Retina (tissue), 1 donor: ENCODE measurements at regions not wholly inside any gene's neighbourhood (a gene's known extent, or its start where the extent isn't known, plus 50 kb on each side); places are given as distances from the start of the nearest gene placed in this dataset.

Experiments
- DNase-seq: peaks from one replicate; pipeline ENCODE4 v3.0.0-alpha.2; 2016

GRCh38 chr3:182233405-182233804 is 521.7 kb downstream of the SOX2 start:
- no peak for DNase-seq

DNA sequence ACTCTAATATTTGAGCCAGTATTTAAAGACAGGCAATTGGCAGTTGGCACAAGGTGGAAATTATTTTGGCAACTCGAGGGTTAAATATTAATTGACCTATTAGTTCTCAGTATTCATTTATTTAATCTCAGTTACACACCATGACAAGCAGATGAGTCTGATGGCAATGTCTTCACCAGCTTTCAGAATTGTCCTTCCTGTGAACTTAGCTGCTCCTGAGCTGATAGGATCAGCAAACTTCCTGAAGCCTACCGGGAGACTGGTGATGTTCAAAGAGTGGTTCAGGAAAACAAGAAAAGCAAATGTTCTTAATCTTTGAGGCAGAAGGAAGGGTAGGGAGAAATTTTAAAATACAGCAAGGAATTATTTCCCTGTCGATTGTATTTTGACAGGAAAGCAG is 522.2 kb downstream of the SOX2 start:
- no peak for DNase-seq

DNA sequence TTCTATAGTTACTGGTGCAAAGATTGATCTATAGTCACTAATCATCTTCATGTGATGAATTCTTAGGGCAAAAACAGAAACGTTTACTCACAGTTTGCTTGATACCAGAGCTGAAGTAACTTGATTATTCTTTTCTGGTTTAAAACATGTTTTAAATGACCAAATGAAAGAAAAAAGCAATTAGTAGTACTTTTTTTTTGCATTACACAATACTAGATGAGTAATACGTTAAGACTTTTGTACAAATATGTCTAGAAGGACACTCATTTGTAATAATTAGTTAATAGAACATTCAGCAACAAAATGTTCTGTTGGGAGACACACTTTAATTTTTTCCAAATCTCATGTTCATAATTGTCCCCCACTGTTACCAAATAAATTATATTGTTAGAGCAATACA is 523.2 kb downstream of the SOX2 start:
- no peak for DNase-seq

DNA sequence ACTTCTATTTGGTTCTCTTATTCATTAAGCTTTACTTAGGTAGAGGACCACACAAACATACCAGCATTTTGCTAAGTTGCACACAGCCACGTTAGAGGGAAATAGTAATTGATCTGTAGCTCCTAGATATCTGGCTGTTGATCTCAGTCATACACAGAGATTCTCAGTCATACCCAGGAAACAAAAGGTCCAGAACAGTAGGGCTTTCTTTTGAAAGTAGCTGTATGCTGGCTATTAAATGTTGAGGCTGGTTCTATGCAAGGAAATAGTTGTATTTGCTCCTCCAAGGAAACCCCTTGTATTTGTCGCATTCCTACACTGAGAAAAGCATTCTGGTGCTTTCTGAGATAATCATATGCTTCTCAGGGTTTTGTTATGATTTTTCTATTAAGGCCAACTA is 523.8 kb downstream of the SOX2 start:
- DNase-seq = no peak

DNA sequence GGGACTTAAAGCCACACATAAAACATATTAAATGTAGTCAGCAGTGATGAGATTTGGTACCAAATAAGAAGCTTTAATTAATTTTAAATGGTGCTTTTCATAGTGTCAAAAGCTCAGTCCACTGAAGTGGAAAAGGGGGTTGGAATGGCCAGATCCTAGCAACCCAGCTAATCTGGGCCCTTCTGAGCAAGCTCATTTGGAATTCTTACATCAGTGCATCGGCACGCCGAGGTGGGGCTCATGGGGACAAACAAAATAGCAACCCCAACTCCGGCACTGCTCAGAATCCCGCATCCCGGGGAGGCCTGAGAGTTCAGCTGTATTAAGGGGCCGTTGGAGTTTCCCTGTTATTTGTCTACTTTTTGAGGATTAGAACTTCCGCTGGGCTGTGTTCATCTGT is 526.4 kb downstream of the SOX2 start:
- DNase-seq = peak; percentile 86

DNA sequence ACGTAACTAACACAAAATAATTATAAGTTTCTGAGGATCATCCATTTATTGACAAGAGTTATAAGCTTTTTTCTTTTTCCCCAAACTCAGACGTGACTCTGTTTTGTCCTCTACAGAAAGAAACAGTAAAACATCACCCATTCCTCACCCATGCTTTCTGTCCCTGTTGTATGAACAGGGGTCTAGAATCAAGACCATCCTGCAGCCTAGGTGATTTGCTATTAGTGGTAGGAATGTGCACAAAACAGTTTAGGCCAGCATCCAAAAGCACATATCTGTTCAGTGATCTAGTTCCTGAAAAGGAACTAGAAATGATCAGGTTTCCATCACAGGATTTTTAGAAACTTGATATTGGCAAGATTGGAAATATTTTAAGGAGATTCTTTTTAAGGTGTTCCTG is 527.6 kb downstream of the SOX2 start:
- no peak for DNase-seq

DNA sequence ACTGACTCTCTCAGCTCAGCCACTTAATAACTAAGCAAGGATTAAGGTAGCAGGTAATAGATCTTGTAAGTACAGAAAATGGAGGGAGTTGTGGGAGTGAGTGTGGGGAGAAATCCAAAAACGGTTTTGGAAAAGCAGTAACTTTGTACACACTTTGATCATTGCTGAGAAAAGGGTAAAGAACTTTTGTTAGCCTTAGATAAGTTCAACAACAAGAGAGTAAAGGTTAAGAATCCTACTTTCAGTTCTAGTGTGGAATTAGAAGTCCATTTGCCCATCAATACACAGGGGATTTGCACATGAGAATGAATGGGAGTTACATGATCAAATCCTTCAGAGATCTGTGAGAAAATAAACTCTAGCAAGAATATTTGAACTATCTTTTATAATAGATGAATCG is 528.7 kb downstream of the SOX2 start:
- DNase-seq = no peak

- DNase-seq = no peak
Measured at GRCh38 chr3:182241196-182241765, 529.6 kb downstream of the SOX2 start.

DNA sequence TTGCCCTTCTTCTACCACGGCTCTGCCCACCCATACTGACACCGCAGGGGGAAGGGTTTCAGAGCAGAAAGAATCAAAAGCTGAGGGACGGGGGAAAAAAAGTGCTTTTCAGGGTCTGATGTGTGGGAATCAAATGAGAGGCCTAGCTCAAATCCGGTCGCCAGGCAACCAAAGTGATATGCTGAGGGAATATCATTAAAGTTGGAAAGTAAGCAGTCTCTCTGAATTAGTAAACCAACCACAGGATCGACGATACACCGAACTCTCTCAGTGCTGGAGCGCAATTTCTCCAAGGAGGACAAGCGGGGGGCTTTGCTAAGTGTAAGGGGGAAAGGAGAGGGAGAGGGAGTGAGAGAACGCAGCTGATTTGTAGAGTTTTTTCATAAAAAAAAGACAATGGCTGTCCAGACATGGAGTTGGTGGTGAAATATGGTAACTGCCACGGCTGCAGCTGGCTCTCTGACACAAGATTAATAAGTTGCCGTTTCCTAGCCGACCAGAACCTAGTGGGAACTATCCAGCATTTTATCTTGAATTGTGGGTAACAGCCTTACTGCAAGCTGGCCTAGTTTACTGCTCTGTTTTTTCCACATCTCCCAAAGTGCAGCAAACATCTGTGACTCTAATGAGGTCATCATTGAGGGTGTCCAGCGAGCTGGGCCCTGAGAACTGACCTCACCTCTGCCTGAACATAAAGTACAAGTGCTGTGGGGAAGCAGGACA is 530.2 kb downstream of the SOX2 start:
- DNase-seq = peak; percentile 85

DNA sequence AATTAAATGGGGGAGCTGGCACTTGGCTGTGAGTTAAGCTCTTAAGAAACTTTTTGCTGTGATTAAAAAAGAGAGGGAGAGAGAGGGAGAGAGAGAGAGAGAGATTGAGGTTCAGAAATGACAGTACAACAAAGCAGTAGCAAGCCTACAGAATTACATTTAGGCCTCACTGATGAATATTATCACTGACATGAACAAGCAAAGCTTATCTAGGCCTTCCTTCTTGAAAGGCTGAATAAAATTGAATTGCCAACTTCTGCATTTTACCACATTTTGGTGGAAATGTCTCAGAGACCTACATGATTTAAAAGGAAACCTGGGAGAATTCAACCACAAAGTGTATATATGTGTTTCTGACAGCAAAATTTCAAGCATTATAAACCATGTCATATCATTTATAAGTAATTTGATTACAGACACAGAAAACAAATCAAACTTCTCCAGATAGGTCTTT is 530.8 kb downstream of the SOX2 start:
- DNase-seq = no peak

- DNase-seq = no peak
Measured at GRCh38 chr3:182243625-182244024, 531.9 kb downstream of the SOX2 start.

DNA sequence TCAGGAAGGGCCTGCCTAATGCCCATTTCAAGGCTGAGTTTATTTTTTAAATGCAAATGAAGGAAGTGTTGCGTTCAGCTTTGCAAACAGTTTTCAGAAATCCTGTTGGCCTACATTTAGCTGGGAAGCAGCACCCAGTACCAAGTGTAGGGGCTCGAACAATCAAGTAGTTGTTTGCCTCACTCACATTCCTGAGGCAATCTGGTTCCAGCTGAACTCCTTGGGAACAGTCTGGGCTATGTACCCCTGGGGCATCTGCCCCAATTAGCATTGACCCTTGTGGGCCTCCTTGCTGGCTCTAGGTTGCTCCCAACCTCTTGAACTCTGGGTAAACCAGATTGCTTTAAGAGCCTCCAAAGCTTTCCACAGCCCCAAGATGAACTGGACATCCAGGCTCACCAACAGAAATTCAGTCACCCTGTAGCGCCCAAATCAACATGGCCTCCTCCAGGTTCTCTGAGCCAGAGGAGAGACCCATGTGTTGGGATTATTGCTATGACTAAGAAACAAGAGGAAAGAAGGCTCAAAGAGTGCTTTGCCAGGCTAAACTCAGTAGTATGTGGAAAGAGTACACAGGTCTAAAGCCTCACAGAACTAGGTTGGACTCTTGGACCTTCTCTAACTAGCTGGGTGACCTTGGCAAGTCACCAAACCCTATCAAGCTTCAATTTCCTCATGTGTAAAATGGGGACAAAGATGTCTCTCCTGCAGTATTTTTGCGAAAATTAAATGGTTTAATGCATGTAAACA is 532.7 kb downstream of the SOX2 start:
- peak; percentile 68 for DNase-seq

DNA sequence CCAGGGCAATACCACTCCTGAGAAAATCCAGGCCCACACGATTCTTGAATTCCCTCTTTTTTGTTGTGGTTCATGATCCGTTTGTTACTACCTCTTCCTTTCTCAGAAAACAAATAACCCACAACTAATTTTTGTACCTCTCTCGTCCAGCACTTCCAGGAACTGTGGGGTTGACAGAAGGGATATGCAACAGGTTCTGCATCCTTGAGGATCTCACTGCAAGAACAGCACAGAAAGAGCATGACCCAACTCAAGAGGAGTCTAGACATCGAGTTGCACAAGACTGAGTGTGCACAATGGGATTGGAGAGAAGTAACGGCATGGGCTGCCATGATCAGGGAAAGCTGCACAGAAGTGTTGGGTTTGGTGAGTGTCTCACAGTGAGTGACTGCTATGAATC is 533.3 kb downstream of the SOX2 start:
- no peak for DNase-seq

- no peak for DNase-seq
Measured at GRCh38 chr3:182246870-182247269, 535.1 kb downstream of the SOX2 start.

DNA sequence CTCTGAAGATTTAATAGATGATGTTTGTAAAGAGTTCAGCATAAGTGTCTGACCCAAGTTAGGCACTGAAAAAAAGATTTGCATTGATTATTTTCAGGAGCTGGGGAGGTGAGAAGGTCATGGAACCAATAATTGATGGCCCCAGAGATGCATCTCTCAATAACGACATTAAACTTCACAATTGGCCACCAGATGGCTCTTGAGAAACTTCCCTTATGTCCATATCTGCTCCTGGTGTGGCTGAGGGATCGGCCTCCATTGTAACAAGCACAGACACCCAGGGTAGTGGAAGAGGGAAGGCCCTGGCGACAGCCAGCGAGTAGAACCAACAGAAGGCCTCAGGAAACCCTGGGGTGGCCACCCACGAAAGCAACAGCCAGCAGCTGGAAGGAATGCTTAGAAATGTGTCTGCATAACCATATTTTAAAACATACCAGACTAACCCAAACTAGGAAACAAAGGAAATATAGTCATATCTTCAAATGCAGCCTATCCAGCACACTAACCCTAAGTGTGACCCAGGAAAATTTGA is 536.7 kb downstream of the SOX2 start:
- DNase-seq = no peak

- no peak for DNase-seq
Measured at GRCh38 chr3:182252802-182253201, 540.5 kb upstream of the ATP11B start.

- DNase-seq = no peak
Measured at GRCh38 chr3:182255158-182255557, 538.1 kb upstream of the ATP11B start.

DNA sequence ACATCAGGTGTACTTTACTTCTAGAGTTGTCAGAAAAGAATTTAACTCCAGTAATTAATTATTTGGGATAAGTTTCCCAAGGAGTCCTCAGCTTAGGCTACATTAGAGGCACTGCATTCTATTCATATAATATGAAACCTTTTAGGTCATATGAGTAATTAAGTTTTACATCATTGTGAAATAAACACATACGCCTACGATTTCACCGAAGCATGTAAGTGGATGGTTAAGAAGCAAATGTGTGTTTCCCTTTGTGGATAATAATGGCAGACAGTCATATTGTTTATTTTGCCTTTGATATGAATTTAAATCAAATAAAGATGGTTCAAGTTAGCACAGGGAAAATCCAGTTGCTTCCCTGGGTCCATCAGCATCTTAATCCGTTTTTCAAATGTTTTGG is 535.9 kb upstream of the ATP11B start:
- no peak for DNase-seq

DNA sequence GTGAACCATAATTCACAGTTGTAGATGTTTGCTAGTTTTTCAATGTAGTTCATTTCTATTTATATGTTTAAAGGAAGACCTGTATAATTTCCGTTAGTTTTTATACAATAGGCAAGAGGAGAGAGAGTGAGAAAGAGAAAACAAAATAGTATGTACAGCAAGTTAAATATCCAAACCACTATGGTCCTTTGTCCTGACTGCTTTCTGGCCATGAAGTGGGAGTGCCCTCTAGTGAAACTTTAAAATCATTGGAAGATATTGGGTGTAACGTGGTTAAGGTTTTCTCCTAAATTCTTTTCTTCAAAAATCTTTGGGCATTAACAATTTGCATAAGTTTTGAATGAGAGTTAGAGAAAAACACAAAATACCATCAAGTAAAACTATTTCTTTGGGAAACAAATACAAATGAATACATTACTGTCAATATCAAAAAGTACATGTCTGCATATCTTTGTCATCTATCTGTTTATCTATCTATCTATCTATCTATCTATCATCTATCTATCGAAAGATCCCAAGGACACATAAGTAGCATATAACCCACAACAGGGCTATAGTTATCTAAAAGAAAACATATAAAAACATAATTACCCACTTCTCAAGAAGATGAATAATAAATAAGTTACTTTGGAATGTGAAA is 534.6 kb upstream of the ATP11B start:
- no peak for DNase-seq

- DNase-seq = peak; percentile 56
Measured at GRCh38 chr3:182259579-182259978, 533.7 kb upstream of the ATP11B start.

DNA sequence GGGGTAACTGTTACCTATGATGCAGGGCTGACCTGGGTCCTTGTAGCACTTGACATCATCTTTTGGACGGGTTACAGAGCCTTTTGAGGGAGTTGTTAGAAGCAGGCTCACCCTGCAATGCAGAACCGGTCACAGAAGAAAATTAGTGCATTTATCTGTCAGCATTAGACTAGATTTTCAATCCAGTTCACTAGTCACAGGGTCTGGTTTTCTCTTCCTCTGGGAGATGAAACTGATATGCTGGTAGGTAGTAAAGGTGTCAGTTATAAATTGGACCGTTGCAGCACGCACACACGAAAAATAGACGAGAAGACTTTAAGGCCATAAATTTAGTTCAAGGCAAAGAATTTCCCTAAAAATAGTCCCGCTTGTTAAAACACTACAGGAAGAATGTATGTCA is 532.3 kb upstream of the ATP11B start:
- DNase-seq = no peak

DNA sequence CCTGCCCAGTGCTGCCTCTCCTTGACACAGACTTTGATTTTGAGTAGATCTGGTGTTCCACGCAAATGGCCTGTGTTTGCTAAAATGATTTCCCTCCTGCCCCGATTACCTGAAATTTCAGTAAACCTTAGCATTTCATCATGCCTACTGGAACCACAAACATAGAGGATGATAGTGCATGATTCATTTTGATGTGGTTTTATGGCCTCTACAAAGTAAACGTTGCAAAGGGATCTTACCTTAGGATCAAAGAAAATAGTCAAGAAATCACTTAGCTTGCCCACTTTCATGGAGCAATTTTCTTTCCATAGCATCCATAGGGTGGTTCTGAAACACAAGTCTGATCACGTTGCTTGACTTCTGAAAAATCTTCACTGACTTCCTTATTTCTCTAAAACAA is 524.6 kb upstream of the ATP11B start:
- DNase-seq = no peak

DNA sequence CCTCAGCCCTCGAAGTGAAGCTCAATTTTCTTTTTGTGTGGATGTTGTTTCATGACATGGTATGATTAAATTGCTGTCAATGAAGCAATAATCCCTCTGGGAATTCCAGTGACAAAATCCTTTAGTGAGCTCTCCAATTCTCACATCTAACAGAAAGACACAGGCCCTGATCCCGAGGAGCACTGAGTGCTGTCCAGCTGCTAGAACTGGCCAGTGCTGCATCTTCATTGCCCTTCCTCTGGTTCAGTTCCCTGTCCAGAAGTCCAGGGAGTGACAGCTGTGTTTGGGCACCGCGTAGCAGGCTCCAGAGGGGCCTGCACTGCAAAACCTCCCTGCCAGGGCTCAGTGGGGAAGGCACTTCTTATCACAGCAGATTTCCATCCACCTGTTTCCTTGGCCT is 516.8 kb upstream of the ATP11B start:
- DNase-seq = peak; percentile 16
